NCI-H510A (cell line): ENCODE measurements at regions not wholly inside any gene's neighbourhood (a gene's known extent, or its start where the extent isn't known, plus 50 kb on each side); places are given as distances from the start of the nearest gene placed in this dataset.
"Not testable (repeated sequence)": the region's sequence is repeated elsewhere in the genome, so short reads cannot be mapped to it uniquely, and the experiment has no call there.

Experiments used
- DNase-seq: peaks from one replicate; lab custom pipeline; 2025; lab: John Stamatoyannopoulos, UW

GRCh38 chr2:176922545-176922944 lies 290.0 kb upstream of the HNRNPA3 start:
- DNase-seq = not testable (repeated sequence)

GRCh38 chr2:176923205-176923604 lies 289.4 kb upstream of the HNRNPA3 start:
- no peak for DNase-seq

GRCh38 chr2:176924909-176925534 lies 287.6 kb upstream of the HNRNPA3 start:
- no peak for DNase-seq

- no peak for DNase-seq
Observed at GRCh38 chr2:176926453-176926852, 286.1 kb upstream of the HNRNPA3 start.

- DNase-seq = not testable (repeated sequence)
Observed at GRCh38 chr2:176929387-176929786, 283.2 kb upstream of the HNRNPA3 start.

GRCh38 chr2:176931588-176932563 lies 280.7 kb upstream of the HNRNPA3 start:
- no peak for DNase-seq

GRCh38 chr2:176934131-176934530 lies 278.5 kb upstream of the HNRNPA3 start:
- DNase-seq = no peak

- no peak for DNase-seq
Observed at GRCh38 chr2:176934869-176935415, 277.7 kb upstream of the HNRNPA3 start.

GRCh38 chr2:176935543-176936102 lies 277.0 kb upstream of the HNRNPA3 start:
- DNase-seq = no peak

GRCh38 chr2:176936410-176936809 lies 276.2 kb upstream of the HNRNPA3 start:
- no peak for DNase-seq

GRCh38 chr2:176944998-176945397 lies 267.6 kb upstream of the HNRNPA3 start:
- no peak for DNase-seq

GRCh38 chr2:176947754-176948153 lies 264.8 kb upstream of the HNRNPA3 start:
- DNase-seq = no peak

GRCh38 chr2:176951218-176951617 lies 261.4 kb upstream of the HNRNPA3 start:
- DNase-seq = not testable (repeated sequence)

- no peak for DNase-seq
Observed at GRCh38 chr2:176956791-176957190, 255.8 kb upstream of the HNRNPA3 start.

- no peak for DNase-seq
Observed at GRCh38 chr2:176959614-176960013, 253.0 kb upstream of the HNRNPA3 start.

GRCh38 chr2:176960061-176960460 lies 252.5 kb upstream of the HNRNPA3 start:
- DNase-seq = no peak

- DNase-seq = no peak
Observed at GRCh38 chr2:176960736-176961520, 251.7 kb upstream of the HNRNPA3 start.

- no peak for DNase-seq
Observed at GRCh38 chr2:176961775-176962619, 250.6 kb upstream of the HNRNPA3 start.

GRCh38 chr2:176963568-176964287 lies 248.9 kb upstream of the HNRNPA3 start:
- no peak for DNase-seq

- DNase-seq = no peak
Observed at GRCh38 chr2:176967911-176968450, 244.6 kb upstream of the HNRNPA3 start.
